GM23248 (cell line): ENCODE measurements at regions not wholly inside any gene's neighbourhood (a gene's known extent, or its start where the extent isn't known, plus 50 kb on each side); places are given as distances from the start of the nearest gene placed in this dataset.

ENCODE experiments used
- DNase-seq: peaks from one replicate; pipeline ENCODE4 v3.0.0-alpha.2; 2015
- H2AFZ ChIP-seq: fragments of 200-600 bp; sonication (generic); 2 replicates; pipeline ENCODE4 v1.6.1; 2016; ENCODE audit warnings: antibody characterized with exemption
- H3F3A ChIP-seq: fragments of 200-600 bp; sonication (generic); 2 replicates; pipeline ENCODE4 v1.6.1; 2016; ENCODE audit warnings: mild to moderate bottlenecking, antibody characterized with exemption, mixed run types; ENCODE audit not compliant: insufficient read depth
- H3K27ac ChIP-seq: fragments of 200-600 bp; sonication (generic); 2 replicates; pipeline ENCODE4 v1.5.1; 2016; ENCODE audit warnings: mild to moderate bottlenecking
- H3K27me3 ChIP-seq: fragments of 200-600 bp; sonication (generic); replicated peaks from 2 replicates; pipeline ENCODE4 v1.6.1; 2016; ENCODE audit warnings: mild to moderate bottlenecking; ENCODE audit not compliant: insufficient read depth
- H3K36me3 ChIP-seq: fragments of 200-600 bp; sonication (generic); 2 replicates; pipeline ENCODE4 v1.6.1; 2016; ENCODE audit warnings: low read depth, mild to moderate bottlenecking
- H3K4me1 ChIP-seq: fragments of 200-600 bp; sonication (generic); 2 replicates; pipeline ENCODE4 v1.6.1; 2016; ENCODE audit warnings: mild to moderate bottlenecking; ENCODE audit not compliant: insufficient read depth
- H3K4me2 ChIP-seq: fragments of 200-600 bp; sonication (generic); one replicate; pipeline ENCODE4 v1.6.1; 2016; ENCODE audit warnings: mild to moderate bottlenecking; ENCODE audit not compliant: unreplicated experiment
- H3K4me3 ChIP-seq: fragments of 200-600 bp; sonication (generic); 2 replicates; pipeline ENCODE4 v1.5.1; 2016; ENCODE audit warnings: mild to moderate bottlenecking
- H3K79me2 ChIP-seq: fragments of 200-600 bp; sonication (generic); 2 replicates; pipeline ENCODE4 v1.6.1; 2016; ENCODE audit warnings: mild to moderate bottlenecking; ENCODE audit not compliant: insufficient read depth
- H3K9ac ChIP-seq: fragments of 200-600 bp; sonication (generic); 2 replicates; pipeline ENCODE4 v1.6.1; 2016; ENCODE audit warnings: mild to moderate bottlenecking
- H3K9me2 ChIP-seq: fragments of 200-600 bp; sonication (generic); 2 replicates; pipeline ENCODE4 v1.6.1; 2016; ENCODE audit warnings: mixed run types, mild to moderate bottlenecking, moderate library complexity; ENCODE audit not compliant: insufficient read depth
- H3K9me3 ChIP-seq: fragments of 200-600 bp; sonication (generic); one replicate; pipeline ENCODE4 v1.6.1; 2017; ENCODE audit warnings: low read depth
- H4K20me1 ChIP-seq: fragments of 200-600 bp; sonication (generic); 2 replicates; pipeline ENCODE4 v1.6.0; 2016; ENCODE audit not compliant: insufficient read depth
- EZH2 ChIP-seq: fragments of 200-600 bp; sonication (generic); IDR thresholded peaks from 2 replicates; pipeline ENCODE4 v1.6.1; 2018; ENCODE audit warnings: antibody characterized with exemption, mild to moderate bottlenecking; ENCODE audit not compliant: insufficient read depth, poor library complexity, severe bottlenecking
- EZH2phosphoT487 ChIP-seq: fragments of 200-600 bp; sonication (generic); IDR thresholded peaks from 2 replicates; pipeline ENCODE4 v1.6.1; 2018; ENCODE audit warnings: antibody characterized with exemption, moderate library complexity, mild to moderate bottlenecking, low read depth; ENCODE audit not compliant: insufficient read depth
- WGBS, 2 experiments: methylation state at CpG; one replicate each; pipeline ENCODE4 v1.1.6; 2015 to 2017; ENCODE audit warnings: low lambda C conversion rate in 2 of 2, low coverage in 1 of 2; ENCODE audit errors: missing lambda C conversion rate in 2 of 2; 5-methylcytosine and 5-hydroxymethylcytosine counted together
- in situ Hi-C: fragments of 300-500 bp; cut with MboI; formaldehyde crosslinking; loops from 2 replicates; pipeline ENCODE4 v1.15.0; 2020

DNA sequence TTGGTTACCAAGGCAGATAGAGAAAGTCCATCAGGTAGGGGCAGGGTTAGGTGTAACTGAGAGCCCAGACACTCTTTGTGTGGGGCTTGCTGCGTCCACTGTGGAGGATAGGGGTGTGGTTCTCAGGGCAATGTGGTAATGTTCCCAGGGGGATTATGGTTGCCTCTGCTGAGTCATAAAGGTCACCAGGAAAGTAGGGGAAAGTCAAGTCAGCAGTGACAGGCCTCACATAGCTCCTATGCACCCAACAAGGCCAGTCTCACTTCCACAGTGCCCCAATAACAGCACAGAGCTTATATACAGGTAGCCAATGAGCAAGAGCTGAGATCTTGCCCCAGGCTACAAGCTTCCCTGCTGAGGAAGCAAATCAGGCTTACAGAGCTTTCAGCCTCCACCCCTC, 1438.0 kb upstream of the ZEB2 start:
- Histone ChIP-seq H3K4me3 (no peak overlapping the region), H3K4me2 (no peak overlapping the region), H3K27ac (no peak overlapping the region), H3K79me2 (no peaks in the 10 kb centered on the region), H3K9me3 (peaks cover 4% of the 10 kb centered on the region), H3K9me2 (no peaks in the 10 kb centered on the region), H3K4me1 (no peaks in the 10 kb centered on the region; the same call in 1 of the 2 replicates), H4K20me1 (no peaks in the 10 kb centered on the region), H3K9ac (no peak overlapping the region), H3F3A (0 out of 2 replicates have a peak, but pooled peaks cover 5% of the 10 kb centered on the region), H3K36me3 (no peaks in the 10 kb centered on the region), H3K27me3 (no peaks in the 10 kb centered on the region), H2AFZ (no peak overlapping the region)
- in situ Hi-C loops: no loop called here
- 0% methylated on average over 1 of the region's 1 CpG for WGBS, 2 experiments
- no peak for TF ChIP-seq EZH2
- TF ChIP-seq EZH2phosphoT487: no peak
- DNase-seq: peak; percentile 27

DNA sequence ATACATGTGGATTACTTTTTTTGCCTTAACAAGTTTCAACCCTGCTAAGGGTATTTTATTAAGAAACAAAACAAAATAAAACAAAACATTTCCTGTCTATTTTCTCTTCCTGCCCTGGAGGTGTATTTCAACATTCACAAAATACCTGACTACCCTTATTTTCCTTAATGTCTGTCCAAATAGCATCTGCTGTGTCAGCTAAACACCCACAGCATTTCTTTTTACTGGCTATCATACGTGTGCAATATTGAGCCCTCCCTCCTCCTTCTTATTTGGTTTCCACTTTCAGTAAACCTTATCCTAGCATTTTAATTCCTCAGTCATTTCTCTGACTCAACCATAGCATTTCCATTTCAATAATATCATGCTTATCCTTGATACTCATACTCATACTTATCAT, 1420.0 kb upstream of the ZEB2 start:
- DNase-seq: no peak
- in situ Hi-C loops: no loop called here
- Histone ChIP-seq H2AFZ (no peak overlapping the region), H3K27me3 (no peaks in the 10 kb centered on the region), H3K9me2 (no peaks in the 10 kb centered on the region; the same call in 1 of the 2 replicates), H3K36me3 (no peaks in the 10 kb centered on the region), H4K20me1 (no peaks in the 10 kb centered on the region), H3K4me1 (no peaks in the 10 kb centered on the region), H3K27ac (no peak overlapping the region), H3K9ac (no peak overlapping the region), H3K9me3 (no peaks in the 10 kb centered on the region), H3K4me2 (no peak overlapping the region), H3K79me2 (no peaks in the 10 kb centered on the region), H3F3A (no peaks in the 10 kb centered on the region), H3K4me3 (no peak overlapping the region)
- TF ChIP-seq EZH2phosphoT487 (no peak), EZH2 (no peak)
- 78 to 87% methylated on average over 1 of the region's 1 CpG for WGBS, 2 experiments

DNA sequence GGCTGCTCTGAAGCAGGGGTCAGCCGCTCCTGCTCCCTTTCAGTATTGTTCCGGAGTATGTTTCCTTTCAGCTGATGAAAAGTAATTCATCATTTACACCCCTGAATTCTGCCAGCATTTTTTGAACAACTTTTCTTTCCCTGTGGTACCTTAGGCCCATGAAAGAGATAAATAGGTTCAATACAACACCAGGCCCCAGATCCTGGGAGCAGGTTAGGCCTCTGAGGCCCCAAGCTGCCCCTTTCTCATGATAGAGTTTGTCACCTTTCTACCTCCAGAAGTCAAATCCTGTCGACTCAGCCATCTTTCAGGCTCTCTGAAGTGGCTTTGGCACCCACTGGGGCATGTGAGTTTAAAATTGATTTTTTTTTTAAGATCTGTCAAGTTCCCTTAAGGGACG, 1415.1 kb upstream of the ZEB2 start:
- Histone ChIP-seq H3K4me3 (no peak overlapping the region), H3K4me1 (no peaks in the 10 kb centered on the region), H3K9me3 (no peaks in the 10 kb centered on the region), H3K79me2 (no peaks in the 10 kb centered on the region), H3K9me2 (no peaks in the 10 kb centered on the region; the same call in 1 of the 2 replicates), H4K20me1 (no peaks in the 10 kb centered on the region), H3K9ac (no peak overlapping the region), H3K27me3 (no peaks in the 10 kb centered on the region), H2AFZ (no peak overlapping the region), H3K27ac (no peak overlapping the region), H3F3A (no peaks in the 10 kb centered on the region), H3K36me3 (no peaks in the 10 kb centered on the region), H3K4me2 (no peak overlapping the region)
- DNase-seq: no peak
- 70 to 73% methylated on average over 4 of the region's 4 CpGs for WGBS, 2 experiments
- in situ Hi-C loops: no loop called here
- no peak for TF ChIP-seq EZH2phosphoT487
- no peak for TF ChIP-seq EZH2

DNA sequence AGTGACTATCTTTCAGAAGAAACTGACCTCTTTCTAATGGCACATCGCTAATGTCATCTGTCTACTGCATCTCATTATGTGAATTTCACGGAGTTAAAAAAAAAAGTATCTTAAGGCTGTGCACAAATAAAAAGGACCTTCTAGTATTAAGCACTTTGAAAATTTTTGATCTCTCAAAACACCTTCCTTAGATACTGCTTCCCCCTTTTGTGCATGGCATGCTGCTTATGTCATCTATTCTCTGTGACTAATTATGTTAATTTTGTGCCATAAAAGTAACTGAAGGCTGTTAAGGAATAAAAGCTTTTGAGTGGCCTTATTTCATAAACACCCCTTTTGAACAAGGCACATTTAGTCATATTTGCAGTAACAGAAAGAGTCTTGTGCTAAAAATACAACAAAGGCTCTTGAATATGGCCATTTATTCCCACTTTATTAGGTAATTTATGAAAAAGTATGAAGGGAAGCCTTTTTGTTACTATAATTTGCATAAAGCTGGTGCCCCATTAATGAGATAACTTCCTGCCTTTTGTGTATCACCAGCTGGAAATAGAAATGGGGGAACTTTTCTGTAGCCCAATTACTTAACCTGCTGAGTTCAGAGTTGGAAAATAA, 1412.0 kb upstream of the ZEB2 start:
- Histone ChIP-seq H3K36me3 (no peaks in the 10 kb centered on the region), H3K9me3 (no peaks in the 10 kb centered on the region), H3K27ac (no peak overlapping the region), H3K9ac (no peak overlapping the region), H3K9me2 (no peaks in the 10 kb centered on the region), H3K27me3 (no peaks in the 10 kb centered on the region), H3K4me1 (no peaks in the 10 kb centered on the region), H3F3A (no peaks in the 10 kb centered on the region), H3K4me2 (no peak overlapping the region), H4K20me1 (no peaks in the 10 kb centered on the region), H3K4me3 (no peak overlapping the region), H3K79me2 (no peaks in the 10 kb centered on the region), H2AFZ (peak overlapping the region; percentile 23; the same call in 1 of the 2 replicates)
- TF ChIP-seq EZH2phosphoT487 (no peak), EZH2 (no peak)
- DNase-seq: no peak
- in situ Hi-C loops: no loop called here
- 3 to 4% methylated on average over 2 of the region's 2 CpGs for WGBS, 2 experiments
